Occipital lobe (tissue), 1 donor: ENCODE measurements at regions not wholly inside any gene's neighbourhood (a gene's known extent, or its start where the extent isn't known, plus 50 kb on each side); places are given as distances from the start of the nearest gene placed in this dataset.
"Not testable (repeated sequence)": the region's sequence is repeated elsewhere in the genome, so short reads cannot be mapped to it uniquely, and the experiment has no call there.

Experiments used
- DNase-seq: peaks from one replicate; lab custom pipeline; 2025; lab: John Stamatoyannopoulos, UW

- no peak for DNase-seq
Observed at GRCh38 chr1:55318116-55318817, 103.1 kb upstream of the USP24 start.

DNA sequence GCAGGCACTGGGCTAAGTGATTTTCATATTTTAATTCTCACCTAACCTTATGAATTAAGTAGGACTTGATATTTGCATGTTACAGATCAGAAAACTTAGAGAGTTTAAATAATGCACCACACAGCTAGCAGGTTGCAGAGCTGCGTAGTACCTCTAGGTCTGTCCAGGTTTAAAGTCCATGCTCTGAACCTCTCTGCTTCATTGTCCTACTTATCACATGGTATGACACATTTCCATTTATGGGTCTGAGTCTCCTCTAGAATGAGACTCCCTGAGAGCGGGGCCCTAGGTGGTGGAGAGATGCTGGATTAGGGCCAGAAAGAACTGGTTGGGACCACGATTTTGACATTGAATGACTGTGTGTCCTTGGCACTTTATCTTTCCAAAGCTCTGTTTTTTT, 102.5 kb upstream of the USP24 start:
- no peak for DNase-seq

- DNase-seq: no peak
Observed at GRCh38 chr1:55316947-55317662, 101.9 kb upstream of the USP24 start.

DNA sequence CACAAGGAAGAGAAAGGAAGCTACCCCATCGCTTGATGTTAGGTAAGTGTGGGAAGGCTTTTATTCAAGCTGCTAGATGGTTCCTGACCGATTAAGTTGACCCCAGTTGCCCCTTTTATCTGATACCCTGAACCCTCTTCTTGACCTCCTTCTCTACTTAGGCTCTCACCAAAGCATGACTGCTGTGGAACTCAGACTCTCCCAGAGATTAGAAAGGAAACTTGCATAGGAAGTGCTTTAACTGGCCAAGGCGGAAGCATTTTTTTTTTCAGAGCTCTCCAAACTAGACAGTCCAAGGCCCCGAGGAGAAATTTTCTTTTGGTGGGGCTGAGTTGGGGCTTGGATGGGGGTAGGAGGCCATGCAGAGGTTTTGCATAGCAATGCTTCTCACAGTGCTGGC, 101.3 kb upstream of the USP24 start:
- no peak for DNase-seq

DNA sequence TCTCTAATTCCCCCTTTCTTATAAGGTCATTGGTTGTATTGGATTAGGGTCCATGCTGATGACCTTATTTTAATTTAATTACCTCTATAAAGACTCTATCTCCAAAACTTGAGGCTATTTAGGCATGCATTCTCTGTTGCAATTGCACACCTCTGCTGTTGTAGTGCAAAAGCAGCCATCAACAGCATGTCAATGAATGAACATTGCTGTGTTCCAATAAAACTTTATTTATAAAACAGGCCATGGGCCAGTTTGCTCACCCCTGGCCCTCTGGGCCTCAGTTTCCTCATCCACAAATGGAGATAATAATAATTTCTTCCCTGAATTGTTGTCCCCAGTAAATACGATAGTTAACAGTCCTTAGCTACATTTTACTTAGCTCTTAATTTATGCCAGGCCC, 100.4 kb upstream of the USP24 start:
- no peak for DNase-seq

DNA sequence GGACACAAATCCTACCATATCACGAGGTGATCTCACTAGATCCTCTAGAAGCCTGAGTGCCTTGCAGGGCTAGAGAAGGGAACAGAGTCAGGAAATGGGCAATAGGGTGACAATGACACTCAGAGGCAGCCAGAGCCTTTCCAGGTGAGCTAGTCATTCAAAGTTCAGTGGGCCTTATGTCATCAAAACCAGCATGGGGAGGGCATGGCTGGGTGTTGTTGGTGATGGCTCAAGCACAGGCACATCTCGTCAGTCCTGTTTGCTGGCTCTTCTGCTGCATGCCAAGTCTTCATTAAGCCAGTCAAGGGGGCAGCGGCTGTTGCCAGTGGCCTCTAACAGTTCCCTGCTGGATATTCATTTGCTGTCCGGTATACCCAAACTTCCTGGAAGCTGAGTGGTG, 99.6 kb upstream of the USP24 start:
- DNase-seq: no peak

- no peak for DNase-seq
Observed at GRCh38 chr1:55313903-55314302, 98.7 kb upstream of the USP24 start.

GRCh38 chr1:55311979-55312378, 96.8 kb upstream of the USP24 start:
- no peak for DNase-seq

GRCh38 chr1:55311057-55311641, 96.0 kb upstream of the USP24 start:
- no peak for DNase-seq

GRCh38 chr1:55310505-55310971, 95.4 kb upstream of the USP24 start:
- DNase-seq: peak; percentile 3

DNA sequence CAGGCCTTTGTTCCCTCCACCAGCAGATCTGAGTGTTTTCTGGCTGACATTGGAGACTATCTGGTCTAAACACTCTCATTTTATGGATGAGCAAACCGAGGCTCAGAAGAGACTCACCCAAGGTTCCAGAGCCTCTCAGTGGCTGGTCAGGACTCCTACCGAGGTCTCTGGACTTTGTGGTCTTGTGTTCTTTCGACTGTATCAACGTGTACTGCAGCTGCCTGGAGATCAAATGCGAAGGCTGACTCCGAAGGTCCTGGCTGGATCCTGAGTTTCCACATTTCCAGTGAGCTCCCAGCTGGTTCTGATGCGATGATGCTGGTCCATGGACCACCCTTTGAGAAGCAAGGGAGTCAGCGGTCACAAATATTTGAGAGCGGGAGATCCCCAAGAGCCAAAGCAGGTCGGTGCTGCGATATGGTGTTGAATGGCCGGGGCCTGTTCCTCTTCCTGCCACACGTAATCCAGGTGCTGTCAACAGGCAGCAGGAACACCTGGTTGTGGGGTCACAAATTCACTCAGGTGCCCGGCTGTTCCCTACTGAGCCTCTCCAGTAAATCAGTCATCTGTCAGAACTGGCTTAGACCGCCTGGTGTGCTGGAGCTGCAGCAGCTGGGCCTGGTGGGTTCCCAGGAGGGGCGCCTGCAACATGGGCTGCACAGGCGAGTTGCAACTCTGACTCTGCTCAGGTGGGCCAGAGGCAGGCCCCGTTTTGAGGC, 94.8 kb upstream of the USP24 start:
- no peak for DNase-seq

DNA sequence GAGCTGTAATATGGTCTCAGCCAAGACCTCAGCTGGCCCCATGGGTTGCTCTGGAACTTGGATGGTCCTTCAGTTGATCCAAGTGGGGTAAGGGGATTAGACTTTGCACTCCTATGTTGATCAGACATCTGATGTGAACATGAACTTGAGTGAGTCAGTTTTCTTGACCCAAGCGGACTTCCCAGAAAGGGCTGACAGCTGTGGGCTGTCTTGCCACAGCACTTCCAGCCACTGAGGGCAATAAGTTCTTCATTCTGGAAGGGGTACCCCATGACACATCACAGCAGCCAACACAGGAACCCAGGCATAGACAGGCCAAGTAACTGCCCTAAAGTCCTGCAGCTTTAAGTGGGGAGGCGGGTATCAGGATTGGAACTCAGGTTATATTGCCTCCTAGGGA, 93.9 kb upstream of the USP24 start:
- DNase-seq: no peak

GRCh38 chr1:55305735-55306134, 90.6 kb upstream of the USP24 start:
- no peak for DNase-seq

DNA sequence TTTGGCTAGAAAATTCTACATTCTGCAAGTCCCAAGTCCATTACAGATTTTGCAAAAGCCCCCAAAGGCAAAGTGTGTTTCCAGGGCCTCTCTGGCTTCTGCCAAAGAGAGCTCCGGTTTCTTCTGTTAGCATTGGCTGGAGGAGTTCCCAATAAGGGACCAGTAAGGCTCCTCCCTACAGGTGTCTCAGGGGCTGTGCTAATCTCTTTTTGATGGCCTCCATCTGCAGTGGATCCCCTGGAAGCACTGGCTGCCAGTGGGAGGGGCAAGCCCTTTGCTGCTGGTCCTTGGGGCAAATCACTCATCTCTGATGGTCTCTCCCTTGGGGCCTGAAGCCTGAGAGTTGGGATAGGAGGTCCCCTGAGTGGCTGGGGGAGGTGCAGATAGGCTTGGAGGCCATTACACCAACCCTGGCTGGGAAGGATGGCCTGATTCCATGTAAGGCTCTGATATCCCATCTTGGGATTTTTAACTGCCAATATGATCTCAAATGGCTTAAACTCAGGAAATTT, 89.1 kb upstream of the USP24 start:
- DNase-seq: no peak

DNA sequence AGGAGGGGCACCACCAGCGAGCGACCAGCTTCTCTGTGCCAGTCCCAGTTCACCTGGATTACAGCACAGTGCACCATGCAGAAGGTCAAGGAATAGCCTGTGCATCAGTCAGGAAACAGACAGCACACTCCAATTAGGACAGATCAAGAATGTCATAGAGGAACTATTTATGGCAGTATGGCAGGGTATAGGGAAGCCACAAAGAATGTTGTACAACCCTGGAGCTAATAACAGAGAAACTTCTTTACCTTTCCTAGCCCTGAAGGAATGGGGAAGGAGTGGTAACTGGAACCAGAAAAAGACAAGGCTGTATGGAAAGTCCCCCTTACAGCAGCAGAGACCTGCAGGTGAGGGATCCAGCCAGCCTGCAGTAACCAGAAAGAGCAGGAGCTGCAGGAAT, 87.8 kb upstream of the USP24 start:
- DNase-seq: no peak

DNA sequence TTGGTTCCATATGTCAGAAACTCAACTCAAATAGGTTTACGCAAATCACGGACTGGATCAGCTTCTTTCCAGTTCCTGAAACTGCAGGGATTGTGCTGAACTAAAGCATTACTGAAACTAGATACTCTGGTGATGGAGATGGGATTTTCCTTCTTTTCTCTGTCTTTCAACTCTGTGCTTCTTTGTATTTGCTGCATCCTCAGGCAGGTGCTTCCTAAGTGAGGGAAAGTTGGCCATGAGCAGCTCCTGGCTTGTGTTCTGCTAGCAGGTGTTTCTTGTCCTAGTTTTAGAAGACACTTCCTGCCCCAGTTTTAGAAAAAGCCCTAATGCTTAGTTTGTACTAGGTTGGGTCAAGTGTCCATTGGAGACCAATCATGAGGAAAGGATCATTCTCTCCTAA, 86.7 kb upstream of the USP24 start:
- DNase-seq: no peak

GRCh38 chr1:55300975-55301374, 85.8 kb upstream of the USP24 start:
- no peak for DNase-seq

GRCh38 chr1:55298167-55298894, 83.2 kb upstream of the USP24 start:
- DNase-seq: no peak

- not testable (repeated sequence) for DNase-seq
Observed at GRCh38 chr1:55296247-55296646, 81.1 kb upstream of the USP24 start.

DNA sequence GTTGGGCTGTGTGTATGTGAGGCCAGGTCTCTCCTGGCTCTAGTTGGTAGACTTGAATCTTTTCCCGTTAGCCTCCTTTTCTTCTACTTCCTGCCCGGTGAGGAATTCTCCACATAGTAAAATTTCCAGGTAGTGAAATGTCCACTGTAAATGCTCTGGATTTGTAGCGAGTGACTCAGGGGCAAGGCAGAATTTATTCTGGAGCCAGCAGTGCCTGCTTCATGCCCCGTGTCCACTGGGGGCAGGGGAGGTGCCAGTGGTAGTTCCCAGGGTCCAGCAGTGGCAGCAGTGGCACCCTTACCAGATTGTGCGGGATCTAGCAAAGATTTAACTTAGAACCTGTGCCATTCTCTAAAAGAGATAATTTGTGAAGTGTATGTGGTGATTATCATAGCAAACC, 74.5 kb upstream of the USP24 start:
- DNase-seq: no peak

GRCh38 chr1:55289042-55289441, 73.9 kb upstream of the USP24 start:
- DNase-seq: no peak
